ENCODE measurements at regions not wholly inside any gene's neighbourhood (a gene's known extent, or its start where the extent isn't known, plus 50 kb on each side); places are given as distances from the start of the nearest gene placed in this dataset.

- H3K23me2 ChIP-seq (ENCODE audit: low read depth, low read length) = no peaks in the 10 kb centered on the region; the same call in 1 of the 2 replicates
- FAIRE-seq = no peak
- no peak overlapping the region for H4K5ac ChIP-seq (ENCODE audit: insufficient read length, low read depth, low read length)
- H3K56ac ChIP-seq (replicated peaks; ENCODE audit: insufficient read length, low read depth, low read length) = no peak overlapping the region
- H3K4me2 ChIP-seq (ENCODE audit: insufficient read depth in 1 of 2, low read depth in 2 of 2, low read length in 2 of 2) = no peak overlapping the region
- H2BK15ac ChIP-seq (ENCODE audit: low read length) = no peak overlapping the region
- no peak overlapping the region for H2BK120ac ChIP-seq (replicated peaks; ENCODE audit: low read depth, low read length)
- ChIA-PET CTCF (ENCODE audit: partially characterized antibody) (interaction anchor here (39.2 kb wide), 1 partner anchor 34 kb away, joined by 512 read pairs; no protein-coding TSS in a partner anchor), POLR2A (ENCODE audit: partially characterized antibody) (interaction anchor here (1.1 kb wide), 1 partner anchor 10 kb away, joined by 3 read pairs; no protein-coding TSS in a partner anchor)
- no peak overlapping the region for H4K91ac ChIP-seq (replicated peaks; ENCODE audit: insufficient read length, low read length)
- WGBS, 2 experiments (ENCODE audit: extremely low coverage in 1 of 2, insufficient coverage in 1 of 2, insufficient read length in 1 of 2, insufficient replicate concordance in 2 of 2, low coverage in 1 of 2, low lambda C conversion rate in 2 of 2, missing lambda C conversion rate in 1 of 2) = 83% methylated on average over 12 of the region's 14 CpGs; no CpG with 5 or more reads in 1 of the 2 experiments
- no peak overlapping the region for H3K4me3 ChIP-seq (ENCODE audit: extremely low read depth in 1 of 4, insufficient read depth in 2 of 4, low read depth in 3 of 4, low read length in 4 of 4)
- H3K9ac ChIP-seq (replicated peaks in 1 of 4; ENCODE audit: extremely low read depth in 1 of 4, low read depth in 3 of 4, low read length in 3 of 4) = no peak overlapping the region
- no peak overlapping the region for H3K4ac ChIP-seq (replicated peaks; ENCODE audit: insufficient read length, low read depth, low read length)
- H2BK12ac ChIP-seq (ENCODE audit: low read depth, low read length) = no peak overlapping the region
- no peak overlapping the region for H2AK5ac ChIP-seq (ENCODE audit: low read depth, low read length)
- no peak overlapping the region for H2AFZ ChIP-seq (ENCODE audit: low read length)
- peaks cover 30% of the 10 kb centered on the region for H3K79me1 ChIP-seq (ENCODE audit: low read depth, low read length)
- H3K9me3 ChIP-seq (ENCODE audit: insufficient read depth in 2 of 2, low read depth in 1 of 2, low read length in 1 of 2) = no peaks in the 10 kb centered on the region
- H3K18ac ChIP-seq (ENCODE audit: extremely low read depth, low read length) = no peak overlapping the region
- no peak overlapping the region for H2BK20ac ChIP-seq (ENCODE audit: low read length)
- peaks cover 16 to 37% (median 32%) of the 10 kb centered on the region in 4 experiments for H3K4me1 ChIP-seq (replicated peaks in 1 of 4; ENCODE audit: control insufficient read depth in 3 of 4, insufficient read depth in 4 of 4, low read length in 3 of 4)
- DNase-seq (ENCODE audit: low read depth in 1 of 2, low spot score in 2 of 2) = no peak
- H3K36me3 ChIP-seq (ENCODE audit: control insufficient read depth in 2 of 4, insufficient read depth in 4 of 4, low read length in 3 of 4) = no peaks in the 10 kb centered on the region; a peak in 1 of 8 replicates
- no peak overlapping the region for H3K14ac ChIP-seq (ENCODE audit: insufficient read length)
- no peak overlapping the region for H4K8ac ChIP-seq (ENCODE audit: extremely low read depth, insufficient read depth, low read length)
- H3K79me2 ChIP-seq (ENCODE audit: control insufficient read depth in 1 of 2, insufficient read depth in 2 of 2, low read length in 2 of 2) = peaks cover 23 to 75% of the 10 kb centered on the region in 2 experiments; a peak in 3 of 4 replicates
- H2BK5ac ChIP-seq (ENCODE audit: low read depth, low read length) = no peak overlapping the region
- no peak overlapping the region for H3K27ac ChIP-seq (ENCODE audit: low read depth, low read length)
- H3K27me3 ChIP-seq (replicated peaks in 1 of 4; ENCODE audit: control insufficient read depth in 3 of 4, extremely low read depth in 1 of 4, insufficient read depth in 3 of 4, low read length in 3 of 4) = no peaks in the 10 kb centered on the region
- peaks cover 14 to 34% of the 10 kb centered on the region in 2 experiments for H4K20me1 ChIP-seq (replicated peaks in 1 of 2; ENCODE audit: control insufficient read depth in 1 of 2, insufficient read depth in 2 of 2, low read length in 2 of 2)
- H3K23ac ChIP-seq (ENCODE audit: insufficient read length) = no peak overlapping the region
- no peak for TF ChIP-seq SRF (IDR thresholded peaks at IDR 0.05; ENCODE audit: low read depth, low read length)
- TF ChIP-seq GABPA (IDR thresholded peaks at IDR 0.05; ENCODE audit: borderline replicate concordance, insufficient read depth, low read length) = no peak
These were observed 254.8 kb downstream of the SEC14L1 start for GRCh38 chr17:77395501-77396048.
